RCC 7860 (cell line): ENCODE measurements at regions not wholly inside any gene's neighbourhood (a gene's known extent, or its start where the extent isn't known, plus 50 kb on each side); places are given as distances from the start of the nearest gene placed in this dataset.

ENCODE experiments used
- DNase-seq: peaks from one replicate; pipeline ENCODE4 v3.0.0-alpha.2; 2015; ENCODE audit warnings: low spot score
- FAIRE-seq: peaks from 2 replicates; lab custom pipeline; 2012; peaks lifted over from hg19 to GRCh38; lab: Jason Lieb, UNC

GRCh38 chr3:146929696-146930095 lies 324.6 kb upstream of the PLSCR5 start:
- no peak for FAIRE-seq
- no peak for DNase-seq

GRCh38 chr3:146928421-146929059 lies 323.4 kb upstream of the PLSCR5 start:
- DNase-seq, result no peak
- no peak for FAIRE-seq

- DNase-seq (no peak), FAIRE-seq (no peak)
Observed at GRCh38 chr3:146921693-146922092, 316.5 kb upstream of the PLSCR5 start.

- no peak for DNase-seq
- FAIRE-seq, result no peak
Observed at GRCh38 chr3:146914409-146914808, 309.3 kb upstream of the PLSCR5 start.

- DNase-seq, result no peak
- FAIRE-seq, result no peak
Observed at GRCh38 chr3:146912241-146913015, 307.3 kb upstream of the PLSCR5 start.

- no peak for FAIRE-seq
- no peak for DNase-seq
Observed at GRCh38 chr3:146903927-146904326, 298.8 kb upstream of the PLSCR5 start.

GRCh38 chr3:146899171-146899570 lies 294.0 kb upstream of the PLSCR5 start:
- DNase-seq, result no peak
- FAIRE-seq, result no peak

GRCh38 chr3:146896711-146897110 lies 291.6 kb upstream of the PLSCR5 start:
- DNase-seq (no peak), FAIRE-seq (no peak)

- DNase-seq (no peak), FAIRE-seq (no peak)
Observed at GRCh38 chr3:146895026-146895749, 290.0 kb upstream of the PLSCR5 start.

GRCh38 chr3:146894406-146894805 lies 289.3 kb upstream of the PLSCR5 start:
- FAIRE-seq (no peak), DNase-seq (no peak)

GRCh38 chr3:146892041-146892440 lies 286.9 kb upstream of the PLSCR5 start:
- DNase-seq, result no peak
- FAIRE-seq, result no peak

GRCh38 chr3:146889626-146890025 lies 284.5 kb upstream of the PLSCR5 start:
- DNase-seq (no peak), FAIRE-seq (no peak)

- FAIRE-seq (no peak), DNase-seq (no peak)
Observed at GRCh38 chr3:146888176-146888575, 283.0 kb upstream of the PLSCR5 start.

- FAIRE-seq, result no peak
- DNase-seq, result no peak
Observed at GRCh38 chr3:146884721-146885120, 279.6 kb upstream of the PLSCR5 start.

GRCh38 chr3:146884296-146884695 lies 279.1 kb upstream of the PLSCR5 start:
- FAIRE-seq (no peak), DNase-seq (no peak)

- DNase-seq (no peak), FAIRE-seq (no peak)
Observed at GRCh38 chr3:146883288-146883687, 278.1 kb upstream of the PLSCR5 start.

- DNase-seq (no peak), FAIRE-seq (no peak)
Observed at GRCh38 chr3:146881966-146882760, 277.0 kb upstream of the PLSCR5 start.

GRCh38 chr3:146881356-146881755 lies 276.2 kb upstream of the PLSCR5 start:
- no peak for FAIRE-seq

GRCh38 chr3:146873748-146874147 lies 268.6 kb upstream of the PLSCR5 start:
- no peak for FAIRE-seq
- DNase-seq, result no peak

More at GRCh38 chr3:146881356-146881755, 276.2 kb upstream of the PLSCR5 start:
- no peak for DNase-seq

- FAIRE-seq (no peak), DNase-seq (no peak)
Observed at GRCh38 chr3:146865175-146865755, 260.1 kb upstream of the PLSCR5 start.

- no peak for DNase-seq
- no peak for FAIRE-seq
Observed at GRCh38 chr3:146861262-146861661, 256.1 kb upstream of the PLSCR5 start.
